GM11168 (cell line): ENCODE measurements at regions not wholly inside any gene's neighbourhood (a gene's known extent, or its start where the extent isn't known, plus 50 kb on each side); places are given as distances from the start of the nearest gene placed in this dataset.
"Not testable (repeated sequence)": the region's sequence is repeated elsewhere in the genome, so short reads cannot be mapped to it uniquely, and the experiment has no call there.

ENCODE experiments used
- in situ Hi-C: fragments of 300-500 bp; cut with MboI; formaldehyde crosslinking; loops from one replicate; pipeline ENCODE4 v1.12.0; 2022; ENCODE audit warnings: low sequenced_read_pairs; ENCODE audit not compliant: unreplicated experiment

DNA sequence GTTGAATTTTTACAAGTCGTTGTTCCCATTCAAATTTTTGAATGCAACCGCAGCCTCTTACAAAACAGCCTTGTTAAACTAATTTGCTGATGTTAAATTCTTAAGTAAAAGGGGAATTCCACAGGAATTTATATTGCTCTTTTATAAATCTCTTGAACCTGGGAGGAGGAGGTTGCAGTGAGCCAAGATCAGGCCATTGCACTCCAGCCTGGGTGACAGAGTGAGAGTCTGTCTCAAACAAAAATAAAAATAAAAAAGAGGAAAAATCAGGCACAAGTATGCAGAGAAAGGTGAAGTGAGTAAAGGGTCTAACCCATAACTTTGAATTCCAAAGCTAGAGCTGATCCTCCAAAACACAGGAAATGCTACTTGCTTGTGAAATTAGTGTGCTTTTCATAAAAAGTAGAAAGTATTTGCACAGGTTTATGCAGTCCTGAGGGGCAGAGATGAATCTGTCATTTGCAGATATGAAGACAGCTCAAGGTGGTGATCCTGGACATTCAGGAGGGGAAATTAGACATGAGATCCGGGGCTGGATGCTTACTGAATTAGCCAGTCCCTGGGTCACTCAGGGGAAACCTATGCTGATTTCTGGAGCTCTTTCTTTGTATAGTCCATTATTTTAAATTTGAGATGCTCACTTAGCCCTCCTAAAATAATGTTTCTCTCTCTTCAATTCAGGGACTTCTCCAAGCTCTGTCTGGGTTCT lies 53.7 kb downstream of the OR11H2 start:
- in situ Hi-C loops, result loop anchor here (10.0 kb wide), 1 partner anchor 995 kb away; no protein-coding TSS in a partner anchor

DNA sequence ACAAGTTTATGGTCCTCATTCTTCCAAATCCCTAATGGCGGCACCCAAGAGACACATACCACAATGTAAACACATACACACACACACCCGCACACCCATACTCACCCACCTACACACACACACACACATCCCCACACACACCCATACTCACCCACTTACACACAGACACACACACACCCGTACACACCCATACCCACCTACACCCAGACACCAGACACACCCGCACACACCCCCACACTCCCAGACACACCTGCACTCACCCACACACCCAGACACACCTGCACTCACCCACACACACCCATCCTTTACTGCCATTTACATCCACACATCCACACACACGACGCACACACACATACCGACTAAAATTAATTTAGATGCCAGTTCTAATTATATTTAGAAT lies 55.0 kb downstream of the OR11H2 start:
- in situ Hi-C loops, result loop anchor here (10.0 kb wide), 1 partner anchor 994 kb away; no protein-coding TSS in a partner anchor

DNA sequence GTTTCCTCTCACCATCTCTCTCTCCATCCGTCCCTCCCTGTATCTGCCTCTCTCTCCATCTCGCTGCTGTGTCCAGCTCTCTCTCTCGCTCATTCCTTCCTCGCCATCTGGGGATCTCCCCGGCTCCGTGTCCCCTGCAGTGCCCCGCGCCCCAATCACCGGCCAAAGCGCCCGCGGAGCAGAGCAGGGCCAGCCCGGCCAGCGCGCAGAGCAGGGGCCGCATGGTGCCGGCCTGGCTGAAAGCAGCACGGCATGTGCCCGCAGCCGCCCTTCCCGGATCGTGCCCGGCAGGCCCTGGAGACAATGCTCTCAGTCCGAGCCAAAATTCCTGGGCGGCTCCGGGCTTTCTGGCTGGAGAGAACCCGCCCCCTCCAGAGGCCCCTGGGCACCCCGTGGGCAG lies 75.1 kb downstream of the OR11H2 start:
- in situ Hi-C loops, result not testable (repeated sequence)

DNA sequence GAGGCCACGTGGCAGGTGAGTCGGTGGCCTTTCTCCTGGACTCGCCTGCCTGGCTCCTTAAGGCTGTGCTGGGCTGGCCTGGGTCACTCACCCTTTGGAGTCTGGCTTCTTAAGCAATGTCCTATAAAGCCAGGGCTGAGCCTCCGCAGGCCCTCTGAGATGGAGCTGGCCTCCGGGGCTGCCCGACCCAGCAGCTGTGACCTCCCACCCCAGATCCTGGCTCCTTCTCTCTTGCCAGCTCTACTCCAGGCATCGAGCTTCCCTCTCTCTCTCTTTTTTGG lies 75.7 kb downstream of the OR11H2 start:
- in situ Hi-C loops, result not testable (repeated sequence)

DNA sequence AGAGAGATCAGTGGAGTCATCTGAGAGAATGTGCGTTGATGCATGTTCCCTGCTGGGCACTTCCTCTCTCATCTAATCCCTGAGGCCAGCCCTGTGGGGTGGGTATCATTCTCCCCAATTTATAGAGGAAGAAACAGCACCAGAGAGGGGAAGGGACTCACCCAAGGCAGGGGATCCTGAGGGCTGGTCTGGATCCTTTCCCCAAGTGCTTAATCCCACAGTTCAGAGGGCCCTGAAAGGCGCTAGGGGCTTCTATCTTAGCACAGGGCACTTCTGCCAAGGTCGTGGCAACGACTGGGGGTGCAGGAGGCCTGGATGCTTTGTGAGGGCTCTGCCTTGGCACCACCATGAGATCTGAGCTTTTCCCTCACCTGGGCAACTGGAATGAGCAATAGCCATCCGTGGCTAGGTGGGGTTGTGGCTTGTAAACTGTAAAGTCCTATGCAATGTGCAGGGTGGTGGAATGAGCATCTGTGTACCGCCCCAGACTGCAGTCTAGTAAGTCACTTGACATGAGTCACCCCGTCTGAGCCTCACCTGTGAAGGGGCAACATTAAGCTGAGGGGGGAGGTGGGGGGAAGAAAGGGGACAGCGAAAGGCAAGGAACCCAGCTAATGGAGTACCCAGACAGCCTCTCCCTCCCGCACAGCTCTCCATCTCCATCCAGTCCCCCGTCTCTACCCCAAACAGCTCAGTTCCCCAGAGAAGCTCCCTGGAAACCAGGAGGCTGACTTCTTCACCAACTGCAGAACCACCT lies 76.2 kb downstream of the OR11H2 start:
- in situ Hi-C loops, result not testable (repeated sequence)

- in situ Hi-C loops, result not testable (repeated sequence)
Observed at GRCh38 chr14:19613546-19613945, 100.1 kb downstream of the OR11H2 start.
